ENCODE measurements at regions not wholly inside any gene's neighbourhood (a gene's known extent, or its start where the extent isn't known, plus 50 kb on each side); places are given as distances from the start of the nearest gene placed in this dataset.
"Not testable (repeated sequence)": the region's sequence is repeated elsewhere in the genome, so short reads cannot be mapped to it uniquely, and the experiment has no call there.

- no peak overlapping the region for H3K4me3 Mint-ChIP-seq (ENCODE audit: unreplicated experiment)
- no peaks in the 10 kb centered on the region for H3K36me3 Mint-ChIP-seq (ENCODE audit: low read depth)
- no peak overlapping the region for H3K27ac Mint-ChIP-seq (ENCODE audit: unreplicated experiment)
- H3K4me1 Mint-ChIP-seq (ENCODE audit: low read depth): no peaks in the 10 kb centered on the region
- no peaks in the 10 kb centered on the region for H3K9me3 Mint-ChIP-seq (ENCODE audit: low read depth)
- H3K27me3 Mint-ChIP-seq (ENCODE audit: low read depth): peaks cover 2% of the 10 kb centered on the region
- DNase-seq (ENCODE audit: low spot score): no peak
- TF ChIP-seq CTCF (IDR thresholded peaks at IDR 0.05): no peak
Observed at GRCh38 chr3:35291471-35292236, 347.7 kb upstream of the ARPP21 start.

GRCh38 chr3:35292568-35292967, 346.8 kb upstream of the ARPP21 start:
- H3K4me1 Mint-ChIP-seq (ENCODE audit: low read depth): no peaks in the 10 kb centered on the region

GRCh38 chr3:35295906-35296305, 343.4 kb upstream of the ARPP21 start:
- no peak for DNase-seq (ENCODE audit: low spot score)
- Mint-ChIP-seq H3K27ac (ENCODE audit: unreplicated experiment) (no peak overlapping the region), H3K9me3 (ENCODE audit: low read depth) (no peaks in the 10 kb centered on the region), H3K36me3 (ENCODE audit: low read depth) (no peaks in the 10 kb centered on the region), H3K4me3 (ENCODE audit: unreplicated experiment) (no peak overlapping the region), H3K27me3 (ENCODE audit: low read depth) (peaks cover 2% of the 10 kb centered on the region), H3K4me1 (ENCODE audit: low read depth) (no peaks in the 10 kb centered on the region)
- no peak for TF ChIP-seq CTCF (IDR thresholded peaks at IDR 0.05)

More at GRCh38 chr3:35292568-35292967, 346.8 kb upstream of the ARPP21 start:
- H3K9me3 Mint-ChIP-seq (ENCODE audit: low read depth): no peaks in the 10 kb centered on the region
- no peak for DNase-seq (ENCODE audit: low spot score)
- H3K4me3 Mint-ChIP-seq (ENCODE audit: unreplicated experiment): no peak overlapping the region
- no peak for TF ChIP-seq CTCF (IDR thresholded peaks at IDR 0.05)
- no peak overlapping the region for H3K27ac Mint-ChIP-seq (ENCODE audit: unreplicated experiment)
- H3K27me3 Mint-ChIP-seq (ENCODE audit: low read depth): peaks cover 2% of the 10 kb centered on the region
- no peaks in the 10 kb centered on the region for H3K36me3 Mint-ChIP-seq (ENCODE audit: low read depth)

- H3K9me3 Mint-ChIP-seq (ENCODE audit: low read depth): no peaks in the 10 kb centered on the region
- H3K27ac Mint-ChIP-seq (ENCODE audit: unreplicated experiment): no peak overlapping the region
- no peaks in the 10 kb centered on the region for H3K4me1 Mint-ChIP-seq (ENCODE audit: low read depth)
- H3K36me3 Mint-ChIP-seq (ENCODE audit: low read depth): no peaks in the 10 kb centered on the region
- H3K4me3 Mint-ChIP-seq (ENCODE audit: unreplicated experiment): no peak overlapping the region
- no peak for DNase-seq (ENCODE audit: low spot score)
- no peak for TF ChIP-seq CTCF (IDR thresholded peaks at IDR 0.05)
- H3K27me3 Mint-ChIP-seq (ENCODE audit: low read depth): peaks cover 2% of the 10 kb centered on the region
Observed at GRCh38 chr3:35296533-35296932, 342.8 kb upstream of the ARPP21 start.

GRCh38 chr3:35296944-35297343, 342.4 kb upstream of the ARPP21 start:
- not testable (repeated sequence) for H3K4me3 Mint-ChIP-seq (ENCODE audit: unreplicated experiment); H3K36me3 Mint-ChIP-seq (ENCODE audit: low read depth); H3K4me1 Mint-ChIP-seq (ENCODE audit: low read depth); H3K9me3 Mint-ChIP-seq (ENCODE audit: low read depth); H3K27ac Mint-ChIP-seq (ENCODE audit: unreplicated experiment); H3K27me3 Mint-ChIP-seq (ENCODE audit: low read depth); DNase-seq (ENCODE audit: low spot score)

- no peak overlapping the region for H3K27ac Mint-ChIP-seq (ENCODE audit: unreplicated experiment)
- no peak for TF ChIP-seq CTCF (IDR thresholded peaks at IDR 0.05)
- DNase-seq (ENCODE audit: low spot score): no peak
- H3K4me1 Mint-ChIP-seq (ENCODE audit: low read depth): no peaks in the 10 kb centered on the region
- H3K4me3 Mint-ChIP-seq (ENCODE audit: unreplicated experiment): no peak overlapping the region
- H3K36me3 Mint-ChIP-seq (ENCODE audit: low read depth): no peaks in the 10 kb centered on the region
- no peaks in the 10 kb centered on the region for H3K9me3 Mint-ChIP-seq (ENCODE audit: low read depth)
- H3K27me3 Mint-ChIP-seq (ENCODE audit: low read depth): peaks cover 14% of the 10 kb centered on the region
Observed at GRCh38 chr3:35305406-35305805, 333.9 kb upstream of the ARPP21 start.
